ENCODE measurements at regions not wholly inside any gene's neighbourhood (a gene's known extent, or its start where the extent isn't known, plus 50 kb on each side); places are given as distances from the start of the nearest gene placed in this dataset.

GRCh38 chr21:38887749-38888148 lies 82.0 kb downstream of the ETS2 start:
- WGBS, 2 donors, result 91 to 97% methylated on average over 2 of the region's 2 CpGs
- peaks cover 11 to 19% (median 16%) of the 10 kb centered on the region in 4 donors for H3K9me3 ChIP-seq
- no peaks in the 10 kb centered on the region for H3K27me3 ChIP-seq
- H3K27ac ChIP-seq, result no peak overlapping the region
- no peak for ATAC-seq (ENCODE audit: low FRiP score in 2 of 2)
- no peak overlapping the region for H3K4me3 ChIP-seq
- TF ChIP-seq, protein P1, sequence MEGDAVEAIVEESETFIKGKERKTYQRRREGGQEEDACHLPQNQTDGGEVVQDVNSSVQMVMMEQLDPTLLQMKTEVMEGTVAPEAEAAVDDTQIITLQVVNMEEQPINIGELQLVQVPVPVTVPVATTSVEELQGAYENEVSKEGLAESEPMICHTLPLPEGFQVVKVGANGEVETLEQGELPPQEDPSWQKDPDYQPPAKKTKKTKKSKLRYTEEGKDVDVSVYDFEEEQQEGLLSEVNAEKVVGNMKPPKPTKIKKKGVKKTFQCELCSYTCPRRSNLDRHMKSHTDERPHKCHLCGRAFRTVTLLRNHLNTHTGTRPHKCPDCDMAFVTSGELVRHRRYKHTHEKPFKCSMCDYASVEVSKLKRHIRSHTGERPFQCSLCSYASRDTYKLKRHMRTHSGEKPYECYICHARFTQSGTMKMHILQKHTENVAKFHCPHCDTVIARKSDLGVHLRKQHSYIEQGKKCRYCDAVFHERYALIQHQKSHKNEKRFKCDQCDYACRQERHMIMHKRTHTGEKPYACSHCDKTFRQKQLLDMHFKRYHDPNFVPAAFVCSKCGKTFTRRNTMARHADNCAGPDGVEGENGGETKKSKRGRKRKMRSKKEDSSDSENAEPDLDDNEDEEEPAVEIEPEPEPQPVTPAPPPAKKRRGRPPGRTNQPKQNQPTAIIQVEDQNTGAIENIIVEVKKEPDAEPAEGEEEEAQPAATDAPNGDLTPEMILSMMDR (IDR thresholded peaks at IDR 0.05), result no peak
- TF ChIP-seq POLR2A (IDR thresholded peaks at IDR 0.05) (no peak), POLR2AphosphoS5 (IDR thresholded peaks at IDR 0.05) (no peak), EP300 (IDR thresholded peaks at IDR 0.05) (no peak)
- no peaks in the 10 kb centered on the region for H3K4me1 ChIP-seq
- H3K36me3 ChIP-seq, result no peaks in the 10 kb centered on the region
- no peak for DNase-seq

DNA sequence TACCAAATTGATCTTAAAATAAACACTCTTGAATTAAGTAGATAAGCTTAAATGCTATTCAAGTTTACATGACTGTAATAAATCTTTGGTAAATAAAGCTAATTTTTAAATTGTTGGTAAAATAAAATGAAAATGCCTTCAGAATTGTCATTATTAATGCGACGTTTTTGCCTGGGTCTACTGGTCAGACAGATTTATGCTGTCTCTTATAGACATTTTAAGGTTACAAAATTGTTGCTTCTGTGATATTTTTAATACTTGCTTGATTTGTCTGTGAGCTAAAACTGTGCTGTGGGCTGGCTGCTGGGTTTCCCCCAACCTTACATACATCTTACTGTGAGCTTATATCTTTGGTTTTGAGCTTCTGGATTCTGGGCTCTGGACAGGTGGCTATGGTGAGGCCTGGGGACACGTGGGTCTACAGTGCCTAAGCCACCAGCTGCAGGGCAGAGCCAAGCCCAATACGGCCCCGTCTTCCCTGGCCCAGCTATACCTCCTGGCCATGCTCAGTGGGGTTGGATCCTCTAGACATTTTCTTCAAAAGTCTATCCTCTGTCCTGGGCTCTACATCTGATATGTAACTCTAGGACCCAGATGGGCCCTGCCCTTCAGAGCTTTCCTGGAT lies 81.4 kb downstream of the ETS2 start:
- peaks cover 11 to 19% (median 16%) of the 10 kb centered on the region in 4 donors for H3K9me3 ChIP-seq
- H3K4me1 ChIP-seq, result no peaks in the 10 kb centered on the region
- no peaks in the 10 kb centered on the region for H3K36me3 ChIP-seq
- H3K27me3 ChIP-seq, result no peaks in the 10 kb centered on the region
- TF ChIP-seq POLR2AphosphoS5 (IDR thresholded peaks at IDR 0.05) (no peak), POLR2A (IDR thresholded peaks at IDR 0.05) (no peak), EP300 (IDR thresholded peaks at IDR 0.05) (no peak)
- TF ChIP-seq, protein P1 (IDR thresholded peaks at IDR 0.05), result no peak
- ATAC-seq (ENCODE audit: low FRiP score in 2 of 2) (no peak), DNase-seq (peak in 1 of 2 donors; percentile 19)
- H3K27ac ChIP-seq, result no peak overlapping the region
- no peak overlapping the region for H3K4me3 ChIP-seq
- WGBS, 2 donors, result 71 to 72% methylated on average over 2 to 5 of the region's 5 CpGs

GRCh38 chr21:38885909-38886308 lies 80.2 kb downstream of the ETS2 start:
- Histone ChIP-seq H3K4me1 (no peaks in the 10 kb centered on the region), H3K27ac (no peak overlapping the region), H3K27me3 (no peaks in the 10 kb centered on the region), H3K9me3 (peaks cover 13 to 19% (median 16%) of the 10 kb centered on the region in 4 donors), H3K36me3 (no peaks in the 10 kb centered on the region), H3K4me3 (no peak overlapping the region)
- DNase-seq (no peak), ATAC-seq (ENCODE audit: low FRiP score in 2 of 2) (no peak)
- TF ChIP-seq, protein P1 (IDR thresholded peaks at IDR 0.05), result no peak
- TF ChIP-seq POLR2A (IDR thresholded peaks at IDR 0.05), result no peak
- no peak for TF ChIP-seq EP300 (IDR thresholded peaks at IDR 0.05)
- TF ChIP-seq POLR2AphosphoS5 (IDR thresholded peaks at IDR 0.05), result no peak
- WGBS, 2 donors, result 88 to 95% methylated on average over 1 of the region's 1 CpG

GRCh38 chr21:38884440-38884839 lies 78.7 kb downstream of the ETS2 start:
- Histone ChIP-seq H3K4me1 (no peaks in the 10 kb centered on the region), H3K4me3 (no peak overlapping the region), H3K9me3 (peaks cover 14 to 19% (median 16%) of the 10 kb centered on the region in 4 donors), H3K36me3 (no peaks in the 10 kb centered on the region), H3K27ac (no peak overlapping the region), H3K27me3 (no peaks in the 10 kb centered on the region)
- ATAC-seq (ENCODE audit: low FRiP score in 2 of 2), result no peak
- no peak for DNase-seq
- WGBS, 2 donors, result 85 to 98% methylated on average over 3 of the region's 3 CpGs
- TF ChIP-seq POLR2A (IDR thresholded peaks at IDR 0.05) (no peak), EP300 (IDR thresholded peaks at IDR 0.05) (no peak), POLR2AphosphoS5 (IDR thresholded peaks at IDR 0.05) (no peak)
- TF ChIP-seq, protein P1 (IDR thresholded peaks at IDR 0.05), result no peak

GRCh38 chr21:38883142-38883541 lies 77.4 kb downstream of the ETS2 start:
- H3K4me3 ChIP-seq, result no peak overlapping the region
- no peak for TF ChIP-seq POLR2AphosphoS5 (IDR thresholded peaks at IDR 0.05)
- no peak for TF ChIP-seq EP300 (IDR thresholded peaks at IDR 0.05)
- no peak for TF ChIP-seq POLR2A (IDR thresholded peaks at IDR 0.05)
- TF ChIP-seq, protein P1 (IDR thresholded peaks at IDR 0.05), result no peak
- H3K27ac ChIP-seq, result no peak overlapping the region
- no peaks in the 10 kb centered on the region for H3K36me3 ChIP-seq
- peaks cover 14 to 18% (median 16%) of the 10 kb centered on the region in 4 donors for H3K9me3 ChIP-seq
- DNase-seq (no peak), ATAC-seq (ENCODE audit: low FRiP score in 2 of 2) (no peak)
- no peaks in the 10 kb centered on the region for H3K4me1 ChIP-seq
- H3K27me3 ChIP-seq, result no peaks in the 10 kb centered on the region

All from upper lobe of left lung (tissue), 6 donors.